Tibial artery (tissue), 4 donors: ENCODE measurements at regions not wholly inside any gene's neighbourhood (a gene's known extent, or its start where the extent isn't known, plus 50 kb on each side); places are given as distances from the start of the nearest gene placed in this dataset.

ENCODE experiments used
- DNase-seq, 2 donors: peaks; one replicate each; pipeline ENCODE4 v3.0.0-alpha.2; 2019
- H3K27ac ChIP-seq, 2 donors: fragments of 200-600 bp; sonication (generic) in 1 of 2; 1 replicate in 1 of 2; 2 replicates in 1 of 2; pipeline ENCODE4 v1.5.1; 2018 to 2019; ENCODE audit warnings: mild to moderate bottlenecking in 1 of 2
- H3K27me3 ChIP-seq, 2 donors: fragments of 200-600 bp; sonication (generic) in 1 of 2; one replicate each; pipeline versions ENCODE4 v1.5.1 to v1.6.0; 2016 to 2019
- H3K36me3 ChIP-seq, 3 donors: fragments of 200-600 bp; sonication (generic) in 2 of 3; one replicate each; pipeline ENCODE4 v1.5.1; 2016 to 2019; ENCODE audit warnings: mild to moderate bottlenecking in 2 of 3
- H3K4me1 ChIP-seq, 4 donors: fragments of 200-600 bp; sonication (generic) in 2 of 4; 1 replicate in 3 of 4; 2 replicates in 1 of 4; pipeline ENCODE4 v1.5.1; 2016 to 2019
- H3K4me3 ChIP-seq, 2 donors: fragments of 200-600 bp; sonication (generic) in 1 of 2; 1 replicate in 1 of 2; 2 replicates in 1 of 2; pipeline ENCODE4 v1.5.1; 2018 to 2019; ENCODE audit warnings: mild to moderate bottlenecking in 2 of 2
- H3K9me3 ChIP-seq, 3 donors: fragments of 200-600 bp; sonication (generic) in 1 of 3; one replicate each; pipeline ENCODE4 v1.5.1; 2016 to 2019
- CTCF ChIP-seq, 2 experiments: fragments of 200-600 bp in 1 of 2; fragments of 450-650 bp in 1 of 2; IDR thresholded peaks; one replicate each; pipeline ENCODE4 v1.5.1; 2017 to 2019; ENCODE audit warnings: antibody characterized with exemption in 2 of 2, mild to moderate bottlenecking in 1 of 2, moderate library complexity in 1 of 2
- intact Hi-C: fragments of 100-400 bp; cut with DNase I; formaldehyde crosslinking; loops from one replicate; pipeline ENCODE4 v1.15.0; 2023; ENCODE audit warnings: low total_unique reads

GRCh38 chr12:42893803-42894202 lies 304.3 kb upstream of the PRICKLE1 start:
- no peak overlapping the region for H3K4me3 ChIP-seq
- no peak for DNase-seq
- H3K36me3 ChIP-seq: no peaks in the 10 kb centered on the region
- intact Hi-C loops: no loop called here
- no peak overlapping the region for H3K27ac ChIP-seq
- TF ChIP-seq CTCF (IDR thresholded peaks at IDR 0.05): no peak
- no peaks in the 10 kb centered on the region for H3K9me3 ChIP-seq
- no peaks in the 10 kb centered on the region for H3K27me3 ChIP-seq
- H3K4me1 ChIP-seq: no peaks in the 10 kb centered on the region

DNA sequence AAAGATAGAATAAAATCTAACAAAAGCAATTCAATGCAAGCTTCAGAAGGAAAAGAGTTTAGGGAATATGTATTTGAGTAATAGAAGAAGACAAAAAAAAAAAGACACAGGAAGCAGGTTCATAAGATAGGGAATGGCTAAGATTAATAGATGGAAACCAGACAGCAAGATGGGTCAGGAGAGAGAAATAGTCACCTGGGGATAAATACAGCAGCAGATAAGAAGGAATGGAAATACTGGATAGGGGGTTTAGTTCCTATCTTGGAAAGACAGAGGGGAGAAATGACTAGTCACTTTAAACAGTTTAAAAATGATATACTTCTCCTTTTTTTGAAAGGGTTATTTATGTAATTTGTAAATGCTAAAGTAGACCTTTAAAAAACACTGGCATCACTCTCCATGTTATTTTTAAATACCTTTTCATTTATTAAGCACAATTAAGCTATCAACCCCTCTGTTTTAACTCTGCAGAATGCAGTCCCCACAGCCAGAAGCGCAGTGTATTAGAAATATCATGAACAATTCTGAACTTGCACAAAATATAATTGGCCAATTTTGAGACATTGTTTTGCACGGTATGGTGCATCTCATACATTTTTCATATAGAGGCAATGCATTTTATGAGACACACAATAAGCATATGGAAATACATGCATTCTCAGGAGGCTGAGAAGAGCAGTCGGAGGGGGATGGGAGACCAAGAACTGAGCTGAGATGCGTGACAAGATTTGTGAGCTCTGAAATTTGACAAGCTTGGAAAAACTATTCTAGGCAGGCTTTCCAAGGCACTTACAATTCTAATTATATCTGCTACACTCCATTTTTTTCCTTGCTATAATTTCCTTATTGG lies 303.4 kb upstream of the PRICKLE1 start:
- intact Hi-C loops: no loop called here
- Histone ChIP-seq H3K9me3 (no peaks in the 10 kb centered on the region), H3K27me3 (no peaks in the 10 kb centered on the region), H3K4me3 (no peak overlapping the region), H3K27ac (no peak overlapping the region), H3K4me1 (no peaks in the 10 kb centered on the region), H3K36me3 (no peaks in the 10 kb centered on the region)
- no peak for TF ChIP-seq CTCF (IDR thresholded peaks at IDR 0.05)
- no peak for DNase-seq

GRCh38 chr12:42887657-42888056 lies 298.1 kb upstream of the PRICKLE1 start:
- no peaks in the 10 kb centered on the region for H3K27me3 ChIP-seq
- TF ChIP-seq CTCF (IDR thresholded peaks at IDR 0.05): no peak
- no peaks in the 10 kb centered on the region for H3K36me3 ChIP-seq
- no peaks in the 10 kb centered on the region for H3K9me3 ChIP-seq
- intact Hi-C loops: no loop called here
- DNase-seq: no peak
- H3K4me3 ChIP-seq: no peak overlapping the region
- H3K4me1 ChIP-seq: no peaks in the 10 kb centered on the region
- no peak overlapping the region for H3K27ac ChIP-seq

DNA sequence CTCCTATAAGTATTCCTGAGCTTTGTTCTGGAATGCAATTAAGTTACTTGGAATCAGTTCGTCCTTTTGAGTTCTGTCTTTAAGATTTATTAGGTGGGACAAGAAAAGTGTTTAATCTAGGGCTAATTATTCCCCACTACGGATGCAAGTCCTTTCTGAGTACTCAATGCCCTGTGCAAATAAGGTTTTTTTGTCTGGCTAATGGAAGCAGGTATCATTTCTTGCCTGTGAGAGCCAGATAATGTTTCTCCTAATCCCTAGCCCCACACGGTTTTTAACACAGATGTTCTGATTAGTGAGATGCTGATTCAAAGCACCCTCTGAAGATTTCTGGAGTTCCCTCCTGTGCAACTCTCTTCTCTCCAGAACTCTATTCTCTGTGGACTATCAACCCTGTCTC lies 296.6 kb upstream of the PRICKLE1 start:
- intact Hi-C loops: no loop called here
- no peak overlapping the region for H3K27ac ChIP-seq
- H3K36me3 ChIP-seq: no peaks in the 10 kb centered on the region
- DNase-seq: no peak
- H3K4me3 ChIP-seq: no peak overlapping the region
- H3K9me3 ChIP-seq: no peaks in the 10 kb centered on the region
- TF ChIP-seq CTCF (IDR thresholded peaks at IDR 0.05): no peak
- H3K27me3 ChIP-seq: no peaks in the 10 kb centered on the region
- no peaks in the 10 kb centered on the region for H3K4me1 ChIP-seq

DNA sequence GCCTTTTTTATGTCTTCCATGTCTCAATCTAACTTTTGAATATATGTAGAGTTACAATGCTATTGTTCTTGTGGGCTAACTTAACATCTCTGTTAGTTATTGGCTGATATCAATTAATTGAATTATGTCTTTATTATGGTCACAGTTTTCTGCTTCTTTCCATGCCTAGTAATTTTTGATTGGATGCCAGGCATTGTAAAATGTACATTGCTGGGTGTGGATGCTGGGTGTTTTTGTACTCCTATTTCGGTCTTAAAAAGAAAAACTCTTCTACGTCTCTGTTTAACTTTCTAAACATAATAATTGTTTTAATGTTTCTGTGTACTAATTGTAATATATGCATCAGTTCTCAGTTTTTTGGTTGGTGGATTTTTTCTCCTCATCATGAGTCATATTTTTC lies 296.1 kb upstream of the PRICKLE1 start:
- Histone ChIP-seq H3K27ac (no peak overlapping the region), H3K4me1 (no peaks in the 10 kb centered on the region), H3K4me3 (no peak overlapping the region), H3K27me3 (no peaks in the 10 kb centered on the region), H3K36me3 (no peaks in the 10 kb centered on the region), H3K9me3 (no peaks in the 10 kb centered on the region)
- no peak for TF ChIP-seq CTCF (IDR thresholded peaks at IDR 0.05)
- intact Hi-C loops: no loop called here
- no peak for DNase-seq
